ENCODE measurements at regions not wholly inside any gene's neighbourhood (a gene's known extent, or its start where the extent isn't known, plus 50 kb on each side); places are given as distances from the start of the nearest gene placed in this dataset.

DNA sequence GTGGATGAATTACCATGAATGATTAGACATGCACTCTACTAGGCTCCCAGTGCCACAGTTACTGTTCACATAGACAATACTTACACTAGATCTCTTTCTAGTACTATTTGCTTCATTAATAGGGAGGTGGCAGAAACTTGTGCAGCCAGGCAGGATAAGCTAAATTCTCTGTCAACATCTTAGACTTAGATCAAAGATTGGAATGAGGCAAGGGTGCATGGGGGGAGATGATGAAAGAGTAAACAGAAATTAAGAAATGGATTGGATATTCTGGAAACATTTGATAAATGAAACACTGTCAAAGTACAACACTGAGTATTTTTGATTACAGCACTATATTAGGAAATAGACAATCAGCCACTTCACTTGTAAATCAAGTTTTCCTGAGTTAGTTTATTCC lies 205.4 kb upstream of the TBC1D5 start:
- DNase-seq (no peak), ATAC-seq (no peak)
- no peaks in the 10 kb centered on the region for H3K4me1 ChIP-seq
- H3K27me3 ChIP-seq, result no peaks in the 10 kb centered on the region
- TF ChIP-seq POLR2A (IDR thresholded peaks at IDR 0.05) (no peak), CTCF (IDR thresholded peaks at IDR 0.05) (no peak)
- no peaks in the 10 kb centered on the region for H3K36me3 ChIP-seq (replicated peaks in 1 of 2; ENCODE audit: insufficient read depth in 1 of 2, low read depth in 2 of 2)
- H3K4me3 ChIP-seq, result no peak overlapping the region
- intact Hi-C loops (cut with DNase I), result no loop called here
- H3K27ac ChIP-seq, result no peak overlapping the region
- no peaks in the 10 kb centered on the region for H3K9me3 ChIP-seq

- intact Hi-C loops (cut with DNase I), result no loop called here
- 43 to 73% methylated on average over 6 of the region's 6 CpGs for WGBS, 2 donors
- Histone ChIP-seq H3K4me1 (no peaks in the 10 kb centered on the region), H3K27ac (no peak overlapping the region), H3K27me3 (no peaks in the 10 kb centered on the region), H3K9me3 (no peaks in the 10 kb centered on the region), H3K36me3 (replicated peaks in 1 of 2; ENCODE audit: insufficient read depth in 1 of 2, low read depth in 2 of 2) (no peaks in the 10 kb centered on the region), H3K4me3 (no peak overlapping the region)
- TF ChIP-seq CTCF (IDR thresholded peaks at IDR 0.05) (no peak), POLR2A (IDR thresholded peaks at IDR 0.05) (no peak)
- DNase-seq (no peak), ATAC-seq (no peak)
Measured at GRCh38 chr3:17946619-17947018, 204.2 kb upstream of the TBC1D5 start.

DNA sequence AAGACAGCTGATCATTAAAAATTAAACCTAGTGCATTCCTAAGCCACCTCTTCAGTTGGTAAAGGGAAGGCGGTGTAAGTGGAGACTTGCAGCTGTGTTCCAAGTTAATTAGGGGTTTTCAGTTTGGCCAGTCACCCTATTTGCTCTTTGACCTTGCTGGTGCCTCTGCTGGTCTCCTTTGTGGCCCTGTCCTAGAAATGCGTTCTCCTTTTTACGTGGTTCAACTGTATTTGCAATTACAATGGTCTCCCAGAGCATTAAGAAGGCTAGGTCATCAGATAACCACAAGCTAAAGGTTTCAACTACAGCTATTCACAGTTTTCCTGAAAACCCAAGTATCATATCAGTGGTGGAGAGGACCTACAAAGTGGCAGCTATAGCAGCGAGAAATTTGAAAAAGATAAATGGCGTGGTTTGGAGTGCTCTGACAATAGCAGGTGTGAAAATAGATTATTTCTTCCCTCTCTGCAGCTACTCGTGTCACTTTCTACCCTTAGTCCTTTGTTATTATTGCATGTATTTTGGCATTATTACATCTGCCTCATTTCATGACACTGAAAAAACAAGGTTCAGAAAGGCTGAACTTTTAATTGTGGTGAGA lies 203.5 kb upstream of the TBC1D5 start:
- no peaks in the 10 kb centered on the region for H3K9me3 ChIP-seq
- no peaks in the 10 kb centered on the region for H3K4me1 ChIP-seq
- H3K27ac ChIP-seq, result no peak overlapping the region
- H3K27me3 ChIP-seq, result no peaks in the 10 kb centered on the region
- DNase-seq (no peak), ATAC-seq (no peak)
- TF ChIP-seq CTCF (IDR thresholded peaks at IDR 0.05) (no peak), POLR2A (IDR thresholded peaks at IDR 0.05) (no peak)
- H3K36me3 ChIP-seq (replicated peaks in 1 of 2; ENCODE audit: insufficient read depth in 1 of 2, low read depth in 2 of 2), result no peaks in the 10 kb centered on the region
- 59 to 87% methylated on average over 6 of the region's 6 CpGs for WGBS, 2 donors
- no peak overlapping the region for H3K4me3 ChIP-seq
- intact Hi-C loops (cut with DNase I), result no loop called here

GRCh38 chr3:17945018-17945798 lies 202.8 kb upstream of the TBC1D5 start:
- Histone ChIP-seq H3K36me3 (replicated peaks in 1 of 2; ENCODE audit: insufficient read depth in 1 of 2, low read depth in 2 of 2) (no peaks in the 10 kb centered on the region), H3K27me3 (no peaks in the 10 kb centered on the region), H3K9me3 (no peaks in the 10 kb centered on the region), H3K4me1 (no peaks in the 10 kb centered on the region), H3K4me3 (no peak overlapping the region), H3K27ac (no peak overlapping the region)
- DNase-seq (no peak), ATAC-seq (no peak)
- 38 to 42% methylated on average over 2 of the region's 2 CpGs for WGBS, 2 donors
- intact Hi-C loops (cut with DNase I), result no loop called here
- no peak for TF ChIP-seq CTCF (IDR thresholded peaks at IDR 0.05)
- TF ChIP-seq POLR2A (IDR thresholded peaks at IDR 0.05), result no peak

DNA sequence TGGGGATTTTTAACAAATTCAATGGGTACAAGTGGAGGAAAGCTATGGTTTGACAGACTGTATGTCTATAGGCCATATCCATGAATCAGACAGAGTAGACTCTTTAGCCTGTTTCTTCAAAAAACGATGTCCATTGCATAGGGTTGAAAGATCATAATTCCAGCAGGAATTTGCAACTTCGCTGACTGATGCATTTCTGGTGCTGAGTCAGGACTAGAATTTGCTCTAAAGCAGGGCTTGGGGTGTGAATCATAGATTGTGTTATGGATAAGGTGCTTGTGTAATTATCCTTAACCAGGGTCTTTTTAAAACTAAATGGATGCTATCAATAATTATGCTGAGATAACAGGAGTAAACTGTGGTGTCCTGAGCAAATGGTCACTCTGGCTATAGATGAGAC lies 200.4 kb upstream of the TBC1D5 start:
- no peaks in the 10 kb centered on the region for H3K4me1 ChIP-seq
- 75 to 76% methylated on average over 2 of the region's 2 CpGs for WGBS, 2 donors

More for the DNA sequence above, 200.4 kb upstream of the TBC1D5 start:
- Histone ChIP-seq H3K36me3 (replicated peaks in 1 of 2; ENCODE audit: insufficient read depth in 1 of 2, low read depth in 2 of 2) (no peaks in the 10 kb centered on the region), H3K9me3 (no peaks in the 10 kb centered on the region), H3K4me3 (no peak overlapping the region), H3K27me3 (no peaks in the 10 kb centered on the region), H3K27ac (no peak overlapping the region)
- DNase-seq (no peak), ATAC-seq (no peak)
- no peak for TF ChIP-seq CTCF (IDR thresholded peaks at IDR 0.05)
- TF ChIP-seq POLR2A (IDR thresholded peaks at IDR 0.05), result no peak
- intact Hi-C loops (cut with DNase I), result no loop called here
